ENCODE measurements at regions not wholly inside any gene's neighbourhood (a gene's known extent, or its start where the extent isn't known, plus 50 kb on each side); places are given as distances from the start of the nearest gene placed in this dataset.

DNA sequence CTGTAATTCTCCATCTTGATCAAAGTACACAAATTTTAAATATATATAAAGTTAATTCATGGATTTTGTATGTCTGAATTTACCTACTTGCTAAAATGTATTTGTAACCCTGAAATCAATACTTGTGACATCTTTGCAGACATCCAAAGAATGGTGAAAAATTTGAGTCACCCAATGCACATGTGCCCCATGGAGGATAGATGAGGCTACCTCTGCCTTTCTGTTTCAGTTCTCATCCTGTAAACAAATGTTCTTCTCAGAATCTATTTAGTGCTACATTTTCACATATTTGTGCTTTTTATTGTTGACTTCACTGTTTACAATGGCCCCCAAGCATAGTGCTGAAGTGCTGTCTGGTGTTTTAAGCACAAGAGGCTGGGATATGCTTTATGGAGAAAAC lies 171.5 kb downstream of the LRATD1 start:
- TF ChIP-seq, protein P1, sequence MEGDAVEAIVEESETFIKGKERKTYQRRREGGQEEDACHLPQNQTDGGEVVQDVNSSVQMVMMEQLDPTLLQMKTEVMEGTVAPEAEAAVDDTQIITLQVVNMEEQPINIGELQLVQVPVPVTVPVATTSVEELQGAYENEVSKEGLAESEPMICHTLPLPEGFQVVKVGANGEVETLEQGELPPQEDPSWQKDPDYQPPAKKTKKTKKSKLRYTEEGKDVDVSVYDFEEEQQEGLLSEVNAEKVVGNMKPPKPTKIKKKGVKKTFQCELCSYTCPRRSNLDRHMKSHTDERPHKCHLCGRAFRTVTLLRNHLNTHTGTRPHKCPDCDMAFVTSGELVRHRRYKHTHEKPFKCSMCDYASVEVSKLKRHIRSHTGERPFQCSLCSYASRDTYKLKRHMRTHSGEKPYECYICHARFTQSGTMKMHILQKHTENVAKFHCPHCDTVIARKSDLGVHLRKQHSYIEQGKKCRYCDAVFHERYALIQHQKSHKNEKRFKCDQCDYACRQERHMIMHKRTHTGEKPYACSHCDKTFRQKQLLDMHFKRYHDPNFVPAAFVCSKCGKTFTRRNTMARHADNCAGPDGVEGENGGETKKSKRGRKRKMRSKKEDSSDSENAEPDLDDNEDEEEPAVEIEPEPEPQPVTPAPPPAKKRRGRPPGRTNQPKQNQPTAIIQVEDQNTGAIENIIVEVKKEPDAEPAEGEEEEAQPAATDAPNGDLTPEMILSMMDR (IDR thresholded peaks at IDR 0.05; ENCODE audit: borderline replicate concordance, extremely low read depth, low read length, poor library complexity, severe bottlenecking): no peak
- no peak for TF ChIP-seq EZH2 (IDR thresholded peaks at IDR 0.05; ENCODE audit: borderline replicate concordance, low read depth, low read length, severe bottlenecking)
